ENCODE measurements at regions not wholly inside any gene's neighbourhood (a gene's known extent, or its start where the extent isn't known, plus 50 kb on each side); places are given as distances from the start of the nearest gene placed in this dataset.

DNA sequence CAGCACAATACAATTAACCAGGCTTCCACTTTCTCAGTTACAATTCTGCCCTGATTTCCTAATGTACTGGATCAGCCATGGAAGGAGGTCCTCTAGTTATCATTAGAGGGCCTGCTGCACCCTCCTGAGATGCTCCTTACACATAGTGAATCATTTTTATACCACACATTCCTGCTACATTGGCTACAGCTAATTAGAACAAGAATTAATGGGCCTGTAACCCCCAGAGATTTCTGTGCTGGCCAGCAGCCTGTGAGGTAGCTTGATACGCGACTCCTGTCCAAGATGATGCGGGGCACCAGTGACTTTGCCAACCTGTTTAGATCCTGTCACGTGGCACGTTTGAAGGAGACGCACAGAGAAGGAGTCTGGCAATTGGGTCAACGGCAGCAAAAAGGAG is 422.8 kb downstream of the EPM2A start:
- Histone ChIP-seq H3K27me3 (replicated peaks; ENCODE audit: insufficient read depth) (no peaks in the 10 kb centered on the region), H3K9me3 (no peaks in the 10 kb centered on the region), H3K4me3 (no peak overlapping the region), H3K4me1 (ENCODE audit: control insufficient read depth in 1 of 2, low read depth in 2 of 2) (no peaks in the 10 kb centered on the region), H3K36me3 (no peaks in the 10 kb centered on the region), H3K27ac (no peak overlapping the region)
- TF ChIP-seq, protein P1, sequence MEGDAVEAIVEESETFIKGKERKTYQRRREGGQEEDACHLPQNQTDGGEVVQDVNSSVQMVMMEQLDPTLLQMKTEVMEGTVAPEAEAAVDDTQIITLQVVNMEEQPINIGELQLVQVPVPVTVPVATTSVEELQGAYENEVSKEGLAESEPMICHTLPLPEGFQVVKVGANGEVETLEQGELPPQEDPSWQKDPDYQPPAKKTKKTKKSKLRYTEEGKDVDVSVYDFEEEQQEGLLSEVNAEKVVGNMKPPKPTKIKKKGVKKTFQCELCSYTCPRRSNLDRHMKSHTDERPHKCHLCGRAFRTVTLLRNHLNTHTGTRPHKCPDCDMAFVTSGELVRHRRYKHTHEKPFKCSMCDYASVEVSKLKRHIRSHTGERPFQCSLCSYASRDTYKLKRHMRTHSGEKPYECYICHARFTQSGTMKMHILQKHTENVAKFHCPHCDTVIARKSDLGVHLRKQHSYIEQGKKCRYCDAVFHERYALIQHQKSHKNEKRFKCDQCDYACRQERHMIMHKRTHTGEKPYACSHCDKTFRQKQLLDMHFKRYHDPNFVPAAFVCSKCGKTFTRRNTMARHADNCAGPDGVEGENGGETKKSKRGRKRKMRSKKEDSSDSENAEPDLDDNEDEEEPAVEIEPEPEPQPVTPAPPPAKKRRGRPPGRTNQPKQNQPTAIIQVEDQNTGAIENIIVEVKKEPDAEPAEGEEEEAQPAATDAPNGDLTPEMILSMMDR (IDR thresholded peaks at IDR 0.05): no peak
- ATAC-seq (ENCODE audit: insufficient number of reproducible peaks, low FRiP score, low read depth): no peak
- no peak for DNase-seq (ENCODE audit: low spot score)

DNA sequence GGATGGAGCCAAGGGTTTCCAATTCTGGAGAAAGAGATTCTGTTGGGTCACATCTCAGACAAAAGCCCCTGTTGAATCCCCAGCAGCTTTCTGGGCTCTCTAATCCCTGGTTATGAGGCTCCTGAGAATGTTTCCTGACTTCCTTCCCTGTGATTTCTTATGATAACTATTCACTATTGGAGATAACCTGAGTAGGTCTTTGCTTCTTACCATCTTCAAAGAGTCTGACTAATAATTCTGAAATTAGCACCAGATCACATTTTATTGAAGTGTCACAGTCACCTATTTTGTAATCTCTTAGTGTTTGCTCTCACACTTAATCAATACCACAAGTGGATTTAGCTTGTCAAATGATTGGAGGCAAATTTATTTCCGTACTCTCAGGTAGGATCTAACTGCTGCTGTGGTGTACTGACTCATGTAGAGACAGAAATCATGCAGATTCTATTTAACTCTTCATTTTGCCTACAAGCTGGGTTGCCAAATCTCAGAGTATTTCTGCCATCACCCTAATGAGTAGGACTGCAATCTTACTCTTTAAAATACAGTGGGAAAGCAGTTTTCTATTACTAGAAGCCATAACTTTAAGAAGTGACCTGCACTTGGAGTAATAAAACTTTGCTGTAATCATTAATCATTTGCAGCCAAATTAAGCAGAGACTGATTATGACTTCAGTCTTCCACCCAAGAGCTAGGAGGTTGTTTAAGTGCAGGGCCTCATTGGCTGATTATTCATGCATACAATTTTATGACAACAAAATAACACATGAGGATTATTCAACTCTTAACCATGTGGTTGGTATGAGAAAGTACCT is 422.1 kb downstream of the EPM2A start:
- H3K27ac ChIP-seq: no peak overlapping the region
- ATAC-seq (ENCODE audit: insufficient number of reproducible peaks, low FRiP score, low read depth) (no peak), DNase-seq (ENCODE audit: low spot score) (no peak)
- TF ChIP-seq, protein P1 (IDR thresholded peaks at IDR 0.05): no peak
- no peaks in the 10 kb centered on the region for H3K9me3 ChIP-seq
- H3K27me3 ChIP-seq (replicated peaks; ENCODE audit: insufficient read depth): no peaks in the 10 kb centered on the region
- no peak overlapping the region for H3K4me3 ChIP-seq
- H3K36me3 ChIP-seq: no peaks in the 10 kb centered on the region
- no peaks in the 10 kb centered on the region for H3K4me1 ChIP-seq (ENCODE audit: control insufficient read depth in 1 of 2, low read depth in 2 of 2)

DNA sequence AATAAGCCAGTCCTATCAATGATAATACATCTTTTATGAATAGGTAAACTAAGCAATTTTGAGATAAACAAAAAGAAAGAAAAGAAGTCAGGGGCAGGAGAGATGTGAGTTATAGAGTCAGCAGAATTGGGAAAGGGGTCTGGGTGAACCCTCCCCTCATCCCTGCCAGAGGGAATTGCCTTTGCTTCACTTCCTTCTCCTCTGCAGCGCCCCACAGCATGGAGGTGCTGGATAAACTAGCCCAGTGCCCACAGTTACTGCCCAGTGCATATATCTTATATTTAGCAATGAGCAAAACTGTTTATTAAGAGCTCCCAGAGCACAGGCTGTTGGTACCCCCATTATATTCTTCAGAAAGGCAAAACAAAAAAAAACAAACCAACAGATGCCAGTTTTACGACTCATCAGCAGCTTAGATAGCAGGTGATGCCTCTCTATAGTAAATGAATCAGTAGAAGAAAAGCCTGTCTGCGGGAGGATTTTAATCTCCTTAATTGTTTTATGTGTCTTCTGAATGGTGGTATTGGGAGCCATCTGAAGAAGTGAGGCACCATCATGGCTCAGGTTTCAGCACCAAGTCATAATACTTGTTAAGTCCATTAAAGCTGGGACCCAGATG is 419.2 kb downstream of the EPM2A start:
- ATAC-seq (ENCODE audit: insufficient number of reproducible peaks, low FRiP score, low read depth) (no peak), DNase-seq (ENCODE audit: low spot score) (no peak)
- Histone ChIP-seq H3K27me3 (replicated peaks; ENCODE audit: insufficient read depth) (no peaks in the 10 kb centered on the region), H3K27ac (no peak overlapping the region), H3K9me3 (no peaks in the 10 kb centered on the region), H3K36me3 (no peaks in the 10 kb centered on the region), H3K4me1 (ENCODE audit: control insufficient read depth in 1 of 2, low read depth in 2 of 2) (no peaks in the 10 kb centered on the region), H3K4me3 (no peak overlapping the region)
- TF ChIP-seq, protein P1 (IDR thresholded peaks at IDR 0.05): no peak

DNA sequence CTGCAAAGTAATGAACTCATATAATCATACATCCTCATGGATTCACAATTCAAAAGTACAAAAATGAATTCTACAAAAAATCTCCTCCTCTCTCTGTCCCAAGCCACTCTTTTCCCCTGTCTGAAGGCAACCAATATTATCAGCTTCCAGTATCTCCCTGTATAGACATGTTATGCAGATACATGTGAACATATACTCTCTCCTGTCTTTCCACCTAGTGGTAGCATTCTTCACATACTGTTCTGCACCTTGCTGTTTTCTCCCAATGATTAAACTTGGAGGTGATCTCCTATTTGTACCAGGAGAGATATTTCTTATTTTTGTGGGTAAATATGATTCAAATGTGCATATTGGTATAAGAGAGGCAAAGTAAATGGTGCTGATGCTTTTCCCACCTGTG is 416.4 kb downstream of the EPM2A start:
- Histone ChIP-seq H3K27me3 (replicated peaks; ENCODE audit: insufficient read depth) (no peaks in the 10 kb centered on the region), H3K27ac (no peak overlapping the region), H3K36me3 (no peaks in the 10 kb centered on the region), H3K4me3 (no peak overlapping the region), H3K4me1 (ENCODE audit: control insufficient read depth in 1 of 2, low read depth in 2 of 2) (peaks cover 0 to 8% of the 10 kb centered on the region in 2 donors), H3K9me3 (no peaks in the 10 kb centered on the region)
- DNase-seq (ENCODE audit: low spot score) (no peak), ATAC-seq (ENCODE audit: insufficient number of reproducible peaks, low FRiP score, low read depth) (no peak)
- TF ChIP-seq, protein P1 (IDR thresholded peaks at IDR 0.05): no peak

DNA sequence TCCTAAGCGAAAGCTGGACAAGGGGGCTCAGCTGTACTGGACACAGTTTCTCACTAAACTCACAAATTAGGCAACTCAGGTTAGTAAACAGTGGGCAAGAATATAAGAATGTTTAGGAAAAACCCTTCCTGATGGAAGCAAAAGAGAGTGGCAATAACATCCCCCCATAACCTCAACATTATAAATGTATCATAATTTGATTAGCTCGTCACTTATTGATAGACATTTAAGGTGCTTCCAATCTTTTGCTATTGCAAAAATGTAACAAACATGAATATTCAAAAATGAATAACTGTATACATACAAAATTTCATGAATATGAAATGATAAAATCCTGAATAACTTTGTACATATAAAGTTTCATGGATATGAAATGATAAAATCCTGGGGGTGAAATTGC is 415.7 kb downstream of the EPM2A start:
- H3K4me1 ChIP-seq (ENCODE audit: control insufficient read depth in 1 of 2, low read depth in 2 of 2): peaks cover 0 to 10% of the 10 kb centered on the region in 2 donors
- H3K36me3 ChIP-seq: no peaks in the 10 kb centered on the region
- H3K27ac ChIP-seq: no peak overlapping the region
- no peaks in the 10 kb centered on the region for H3K27me3 ChIP-seq (replicated peaks; ENCODE audit: insufficient read depth)
- no peak overlapping the region for H3K4me3 ChIP-seq
- H3K9me3 ChIP-seq: no peaks in the 10 kb centered on the region
- ATAC-seq (ENCODE audit: insufficient number of reproducible peaks, low FRiP score, low read depth) (no peak), DNase-seq (ENCODE audit: low spot score) (no peak)
- TF ChIP-seq, protein P1 (IDR thresholded peaks at IDR 0.05): no peak
